Right renal pelvis (tissue), 4 donors: ENCODE measurements at regions not wholly inside any gene's neighbourhood (a gene's known extent, or its start where the extent isn't known, plus 50 kb on each side); places are given as distances from the start of the nearest gene placed in this dataset.

Experiments used
- DNase-seq, 4 donors: peaks; one replicate each; pipeline ENCODE4 v3.0.0-alpha.2; 2013; ENCODE audit warnings: low read depth in 4 of 4, low spot score in 3 of 4, missing footprints in 1 of 4

DNA sequence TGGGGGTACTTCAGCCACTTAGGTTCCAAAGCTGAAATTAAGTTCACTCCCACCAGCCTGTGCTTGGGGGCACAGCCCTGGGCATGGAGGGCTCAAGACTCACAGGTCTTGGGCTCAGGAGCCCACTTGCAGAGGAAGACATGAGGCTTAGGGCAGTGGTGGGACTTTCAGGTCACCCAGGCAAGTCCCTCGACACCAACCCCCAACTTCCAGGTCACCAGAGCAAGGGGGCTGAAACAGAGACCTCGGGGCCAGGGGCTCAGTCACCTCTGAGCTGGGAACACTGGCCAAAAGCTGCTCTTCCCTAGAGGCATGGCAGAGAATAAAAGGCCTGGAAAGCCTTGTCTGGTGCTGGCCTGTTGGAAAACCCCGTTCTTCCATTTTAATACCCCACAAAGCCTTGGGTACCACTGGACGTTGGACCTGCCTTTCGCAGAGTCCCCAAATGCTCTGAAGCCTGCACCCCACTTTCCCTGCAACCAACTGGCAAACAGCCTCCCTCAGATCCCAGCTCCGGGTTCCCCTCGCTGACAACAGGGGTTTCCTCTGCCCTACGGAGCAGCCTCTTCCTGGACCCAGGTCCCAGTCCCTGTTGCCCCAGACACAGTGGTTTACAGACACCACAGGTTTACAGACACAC, 160.9 kb upstream of the PMEPA1 start:
- DNase-seq: no peak

DNA sequence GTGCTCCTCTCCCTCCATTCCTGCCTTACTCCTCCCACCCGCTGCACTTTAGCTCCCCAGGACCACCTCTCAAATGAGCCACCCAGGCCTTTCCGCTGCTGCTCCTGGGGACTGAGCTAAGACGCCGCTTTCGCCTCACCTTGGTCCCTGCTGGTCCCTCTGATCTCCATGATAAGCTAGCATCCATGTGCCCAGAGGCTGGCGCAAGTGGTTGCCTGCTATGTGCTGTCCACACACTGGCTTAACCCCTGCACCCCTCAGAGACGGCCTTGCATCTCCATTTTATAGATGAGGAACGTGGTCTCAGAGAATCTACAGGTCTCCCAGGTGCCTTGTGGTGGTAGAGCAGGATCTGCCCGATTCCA, 160.1 kb upstream of the PMEPA1 start:
- DNase-seq: no peak

DNA sequence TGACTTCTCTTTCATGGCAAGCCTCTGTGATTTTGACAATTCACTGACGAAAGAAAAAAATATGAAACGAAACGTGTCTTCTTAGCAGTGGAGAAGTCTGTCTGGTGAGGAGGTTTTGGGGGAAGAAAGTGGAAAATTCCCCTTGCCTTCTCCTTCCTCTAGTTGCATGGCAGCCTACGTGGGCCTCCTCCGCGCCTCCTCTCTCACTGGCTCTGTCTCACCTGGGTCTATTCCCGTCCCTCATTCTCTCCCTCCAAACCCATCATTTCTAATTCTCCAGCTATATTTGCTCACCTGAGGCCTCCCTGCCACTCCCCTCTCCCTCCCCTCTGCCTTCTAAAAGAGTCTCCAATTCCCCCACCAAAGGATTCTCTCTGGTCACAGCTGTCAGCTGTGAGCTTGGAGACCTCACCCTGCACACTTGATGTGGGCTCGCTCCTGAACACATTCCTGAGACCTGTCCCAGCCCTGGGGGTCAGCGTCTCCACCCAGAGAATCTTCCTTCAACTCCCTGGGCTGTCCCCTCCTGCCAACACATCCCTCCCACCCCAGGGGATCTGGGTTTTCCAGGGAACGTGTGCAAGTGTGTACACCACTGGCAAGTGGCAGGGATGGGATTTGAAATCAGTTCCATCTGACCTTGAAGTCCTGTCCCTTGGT, 159.6 kb upstream of the PMEPA1 start:
- no peak for DNase-seq

DNA sequence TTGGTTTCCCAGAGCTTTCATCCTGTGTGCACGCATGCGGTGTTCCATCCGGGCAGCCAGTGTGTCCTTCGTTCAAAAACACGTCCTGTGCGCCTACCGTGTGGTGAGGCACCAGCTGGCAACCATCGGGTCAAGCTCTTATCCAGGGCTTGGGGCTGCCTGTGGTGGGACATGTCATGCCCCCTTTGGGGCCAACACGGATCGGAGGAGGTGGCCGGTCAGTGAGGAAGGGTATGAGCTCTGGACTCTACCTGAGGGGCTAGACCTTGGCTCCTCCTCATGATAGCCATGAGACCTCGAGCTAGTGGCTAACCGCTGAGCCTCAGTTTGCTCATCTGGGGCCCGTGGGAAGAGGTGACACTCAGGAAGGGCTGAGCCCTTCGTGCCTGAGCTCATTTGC, 158.5 kb upstream of the PMEPA1 start:
- DNase-seq: no peak

DNA sequence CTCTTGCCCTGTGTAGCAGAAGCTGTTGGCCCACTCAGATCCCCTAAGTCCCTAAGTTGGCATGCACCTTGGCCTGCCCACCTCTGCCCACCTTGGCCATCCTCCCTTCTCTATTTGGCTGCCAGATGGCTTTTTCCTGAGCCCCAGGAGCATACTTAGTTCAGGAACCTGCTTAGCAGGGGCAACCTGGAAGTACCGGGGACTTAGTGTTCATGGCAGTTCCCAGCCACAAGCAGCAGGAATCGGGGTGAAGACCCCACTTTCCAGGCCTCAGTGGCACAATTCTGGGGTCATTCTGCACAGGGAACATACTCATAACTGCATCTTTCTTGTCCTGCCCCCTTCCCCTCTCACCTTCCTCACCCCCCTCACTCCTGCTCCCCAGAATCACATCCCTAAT, 158.0 kb upstream of the PMEPA1 start:
- no peak for DNase-seq

DNA sequence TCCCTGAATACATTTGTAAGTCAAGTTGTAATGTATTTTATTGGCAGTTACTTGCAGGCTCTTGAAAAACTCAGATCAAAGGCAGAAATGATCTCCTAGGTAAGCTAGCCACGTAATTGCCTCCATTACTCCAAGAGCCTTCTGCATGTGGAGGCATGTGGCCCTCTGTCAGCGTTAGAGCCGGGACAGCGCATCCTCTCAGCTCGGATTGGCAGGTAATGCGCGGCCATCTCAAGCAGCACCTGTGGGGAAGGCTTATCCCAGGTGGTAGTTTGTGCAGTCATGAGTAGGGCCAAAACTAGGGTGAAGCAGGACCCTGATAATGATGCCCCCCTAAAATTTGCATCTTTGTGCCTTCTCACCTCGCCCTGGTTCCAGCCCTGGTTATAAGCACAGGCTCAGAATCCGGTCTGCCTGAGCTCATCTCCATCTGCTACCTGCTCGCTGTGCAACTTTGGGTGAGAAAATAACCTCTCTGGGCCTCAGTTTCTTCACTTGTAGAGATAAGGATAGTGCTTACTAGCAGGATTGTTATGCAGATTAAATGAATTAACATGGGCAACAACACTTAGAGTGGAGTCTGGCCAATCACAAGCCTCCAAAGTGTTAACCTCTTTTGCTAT, 157.5 kb upstream of the PMEPA1 start:
- no peak for DNase-seq

DNA sequence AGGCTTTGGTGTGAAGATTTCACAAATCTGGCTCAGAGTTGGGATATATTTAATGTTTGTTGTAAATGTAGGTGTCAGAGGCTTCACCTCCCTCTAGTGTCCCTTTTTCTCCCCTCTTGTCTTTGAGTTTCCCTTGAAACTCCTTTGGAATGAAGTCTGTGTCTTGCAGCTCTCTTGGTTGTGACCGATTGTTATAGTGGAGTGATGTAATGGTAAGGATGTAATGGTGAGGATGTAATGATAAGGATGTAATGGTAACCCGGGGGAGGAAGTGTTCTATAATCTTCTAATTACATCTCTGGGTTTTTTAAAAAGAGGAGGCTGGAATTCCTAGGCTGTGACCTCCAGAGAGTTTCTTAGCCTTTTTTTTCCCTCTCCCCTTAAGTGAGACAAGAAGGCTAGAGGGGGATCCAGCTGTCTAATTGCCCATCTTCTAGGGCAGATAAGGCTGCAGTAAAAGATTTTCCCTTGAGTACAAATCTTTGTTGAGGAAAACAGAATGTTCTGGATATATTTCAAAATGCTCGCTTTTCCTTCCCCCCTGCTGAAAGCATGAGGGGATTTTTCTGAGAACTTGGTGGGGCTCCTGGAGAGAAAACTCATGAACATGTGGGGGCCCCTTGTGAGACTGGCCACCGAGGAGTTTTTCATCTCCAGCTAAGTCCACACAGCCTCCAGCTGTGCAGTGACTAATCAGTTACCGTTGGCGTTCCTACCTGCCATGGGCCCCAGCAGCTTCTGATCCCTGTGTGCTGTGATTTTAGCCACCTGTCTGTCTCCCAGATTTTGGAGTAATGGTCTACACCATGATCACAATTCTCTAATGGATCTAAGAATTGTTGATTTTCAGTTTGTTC, 156.7 kb upstream of the PMEPA1 start:
- no peak for DNase-seq

DNA sequence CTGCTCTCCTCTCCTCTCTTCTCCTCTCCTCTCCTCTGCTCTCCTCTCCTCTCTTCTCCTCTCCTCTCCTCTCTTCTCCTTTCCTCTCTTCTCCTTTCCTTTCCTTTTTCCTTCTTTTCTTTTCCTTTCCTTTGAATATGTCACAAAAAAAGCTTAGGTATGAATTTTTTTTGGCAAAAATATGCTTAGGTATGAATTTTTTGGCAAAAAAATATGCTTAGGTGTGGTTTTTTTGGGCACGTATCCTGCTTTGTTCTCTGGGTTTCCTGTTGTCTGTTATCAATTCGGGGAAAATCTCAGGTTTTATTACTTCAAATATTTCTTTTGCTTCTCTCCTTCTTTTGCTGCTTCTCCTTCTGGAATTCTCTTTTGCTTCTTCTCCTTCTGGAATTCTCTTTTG, 155.5 kb upstream of the PMEPA1 start:
- DNase-seq: no peak

DNA sequence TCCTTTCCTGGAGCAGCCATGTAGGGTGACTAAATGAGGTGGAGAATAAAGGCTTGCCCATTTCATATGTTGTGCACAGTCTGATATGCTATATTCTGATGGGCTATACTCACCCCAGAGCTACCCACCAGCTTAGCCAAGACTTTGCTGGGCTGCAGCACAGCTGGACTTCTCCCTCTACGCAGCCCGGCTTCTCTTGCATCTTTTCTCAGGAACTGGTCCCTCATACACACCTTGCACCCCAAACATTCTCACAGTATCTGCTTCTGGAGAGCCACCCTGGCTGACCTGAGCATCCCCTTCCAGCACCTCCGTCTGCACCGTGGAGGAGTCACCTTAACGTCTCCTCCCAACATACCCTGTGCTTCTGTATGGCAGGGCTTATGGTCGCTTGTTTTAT, 150.8 kb upstream of the PMEPA1 start:
- no peak for DNase-seq

DNA sequence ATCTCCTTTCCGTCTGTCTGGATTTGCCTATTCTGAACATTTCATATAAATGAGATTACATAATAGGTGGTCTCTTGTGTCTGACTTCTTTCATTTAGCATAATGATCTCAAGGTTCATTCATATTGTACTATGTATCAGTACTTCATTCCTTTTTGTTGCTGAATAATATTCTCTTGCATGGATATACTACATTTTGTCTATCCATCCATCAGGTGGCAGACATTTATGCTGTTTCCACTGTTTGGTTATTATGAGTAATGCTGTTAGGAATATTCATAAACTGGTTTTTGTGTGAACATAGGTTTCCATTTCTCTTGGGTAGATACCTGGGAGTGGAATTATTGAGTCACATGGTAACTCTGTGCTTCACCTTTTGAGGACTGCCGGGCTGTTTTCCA, 148.2 kb upstream of the PMEPA1 start:
- DNase-seq: no peak

DNA sequence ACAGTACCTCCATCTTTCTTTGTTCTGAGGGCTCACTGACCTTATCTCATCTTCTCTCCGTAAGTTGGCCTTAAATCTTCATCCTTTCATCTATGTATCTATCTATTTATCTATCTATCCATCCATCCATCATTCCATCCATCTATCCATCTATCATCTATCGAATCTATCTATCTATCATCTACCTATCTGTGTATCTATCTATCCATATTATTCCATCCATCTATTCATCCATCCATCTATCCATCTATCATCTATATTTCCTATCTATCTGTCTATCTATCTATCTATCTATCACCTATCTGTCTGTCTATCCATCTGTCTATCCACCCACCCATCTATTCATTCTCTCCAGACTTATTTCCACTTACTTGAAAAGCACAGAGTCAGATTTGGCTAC, 147.3 kb upstream of the PMEPA1 start:
- no peak for DNase-seq

DNA sequence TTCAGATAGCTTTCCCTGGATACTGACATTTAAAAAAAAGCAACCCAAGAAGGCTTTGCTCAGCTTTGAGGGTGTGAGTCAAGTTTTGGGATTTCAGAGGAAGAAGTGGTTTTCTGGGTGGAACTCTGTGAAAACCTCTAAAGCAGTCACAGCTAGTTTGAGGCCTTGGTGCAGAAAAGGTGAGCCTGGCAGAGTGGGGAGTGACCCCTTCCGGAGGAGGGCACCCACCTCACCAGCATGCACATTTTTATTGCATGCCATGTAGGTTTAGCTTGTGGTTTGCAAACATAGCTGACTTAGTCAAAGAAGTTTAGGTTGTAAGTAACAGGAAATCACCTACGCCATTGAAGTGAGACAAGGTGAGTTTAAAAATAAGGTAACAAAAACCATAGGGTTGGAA, 146.8 kb upstream of the PMEPA1 start:
- no peak for DNase-seq

DNA sequence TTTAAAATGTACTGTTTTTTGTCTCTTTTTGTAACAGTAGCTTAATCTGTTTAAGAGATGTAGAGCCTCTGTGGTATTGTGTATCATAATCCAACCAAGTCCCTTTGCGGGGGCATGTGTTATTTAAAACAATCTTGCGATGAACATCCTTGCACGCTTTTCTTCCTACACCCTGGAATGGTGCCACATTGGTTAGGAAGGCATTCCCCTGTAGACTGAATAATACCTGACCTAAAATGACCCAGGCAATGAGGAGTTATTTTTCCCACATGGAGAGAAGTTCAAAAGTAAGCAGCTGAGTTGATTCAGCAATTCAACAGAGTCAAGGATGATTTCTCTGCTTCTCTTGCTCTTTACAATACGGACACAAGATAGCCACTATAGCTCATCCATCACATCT, 142.0 kb upstream of the PMEPA1 start:
- DNase-seq: no peak

DNA sequence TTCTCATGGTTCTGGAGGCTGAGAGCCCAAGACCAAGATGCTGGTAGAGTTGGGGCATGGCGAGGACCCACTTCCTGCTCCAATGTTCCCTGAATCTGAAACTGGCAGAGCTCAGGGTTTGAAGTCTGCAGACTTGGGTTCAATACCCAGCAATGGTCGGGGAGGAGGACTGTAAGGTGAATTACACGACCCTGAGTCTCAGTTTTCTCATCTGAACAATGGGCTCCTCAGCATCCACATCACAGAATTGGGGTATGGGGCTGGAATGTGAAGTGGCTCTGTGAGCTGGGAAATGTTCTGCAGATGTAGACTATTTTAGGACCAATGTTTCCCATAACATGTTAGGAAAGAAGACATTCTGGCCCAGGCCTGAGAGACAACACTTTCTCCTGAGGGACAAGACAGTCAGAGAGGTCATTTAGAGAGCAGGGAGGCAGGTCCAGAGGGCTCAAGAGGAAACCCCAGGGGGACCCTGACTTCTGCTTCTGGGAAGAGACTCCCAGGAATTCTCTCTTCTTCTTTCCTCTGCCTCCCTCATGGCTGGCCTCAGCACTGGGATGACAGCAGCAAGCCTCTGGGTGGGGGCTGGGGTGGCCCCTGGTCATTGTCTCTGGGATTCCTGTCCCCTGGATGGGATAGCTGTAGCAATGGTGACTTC, 141.3 kb upstream of the PMEPA1 start:
- DNase-seq: no peak

DNA sequence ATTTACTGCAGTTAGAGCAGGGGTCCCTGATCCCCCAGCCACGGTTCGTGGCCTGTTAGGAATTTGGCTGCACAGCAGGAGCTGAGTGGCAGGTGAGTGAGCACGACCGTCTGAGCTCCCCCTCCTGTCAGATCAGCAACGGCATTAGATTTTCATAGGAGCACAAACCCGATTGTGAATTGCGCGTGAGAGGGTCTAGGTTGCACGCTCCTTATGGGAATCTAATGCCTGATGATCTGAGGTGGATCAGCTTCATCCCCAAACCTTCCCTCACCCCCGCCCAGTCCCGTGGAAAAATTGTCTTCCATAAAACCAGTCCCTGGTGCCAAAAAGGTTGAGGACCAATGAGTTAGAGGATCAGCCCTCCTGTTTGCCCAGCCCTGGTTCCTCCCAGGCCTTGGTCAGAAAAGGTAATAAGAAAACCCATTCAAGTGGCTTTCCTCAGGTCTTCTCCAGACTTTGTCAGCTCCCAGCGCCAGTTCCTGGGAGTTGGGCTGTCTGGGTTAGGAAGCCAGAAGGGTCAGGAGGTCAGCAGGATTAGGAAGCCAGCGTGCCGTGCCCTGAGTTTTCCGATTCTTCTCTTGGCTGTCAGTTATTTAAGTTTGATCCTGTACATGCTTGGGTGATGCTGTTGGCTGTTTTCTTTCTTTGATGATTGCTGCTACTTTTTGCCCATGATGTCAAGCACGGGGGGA, 139.9 kb upstream of the PMEPA1 start:
- no peak for DNase-seq

DNA sequence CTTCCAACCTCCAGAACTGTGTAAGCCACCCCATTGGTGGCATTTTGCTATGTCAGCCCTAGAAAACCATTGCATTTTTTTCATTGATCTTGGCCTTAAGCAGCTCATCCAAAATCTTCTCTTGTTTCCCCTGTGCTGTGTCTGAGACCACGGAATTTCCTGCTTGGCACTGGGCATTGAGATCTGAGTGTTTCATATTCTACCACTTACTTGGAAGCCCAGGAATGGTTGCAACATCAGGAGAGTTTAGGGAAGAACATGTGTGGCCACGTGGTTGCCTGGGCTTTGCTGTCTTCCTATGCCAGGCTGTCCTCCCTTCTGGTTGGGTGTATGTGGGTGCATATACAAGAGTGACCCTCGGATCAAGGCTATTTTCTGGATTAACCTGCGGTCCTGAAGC, 139.3 kb upstream of the PMEPA1 start:
- DNase-seq: no peak

DNA sequence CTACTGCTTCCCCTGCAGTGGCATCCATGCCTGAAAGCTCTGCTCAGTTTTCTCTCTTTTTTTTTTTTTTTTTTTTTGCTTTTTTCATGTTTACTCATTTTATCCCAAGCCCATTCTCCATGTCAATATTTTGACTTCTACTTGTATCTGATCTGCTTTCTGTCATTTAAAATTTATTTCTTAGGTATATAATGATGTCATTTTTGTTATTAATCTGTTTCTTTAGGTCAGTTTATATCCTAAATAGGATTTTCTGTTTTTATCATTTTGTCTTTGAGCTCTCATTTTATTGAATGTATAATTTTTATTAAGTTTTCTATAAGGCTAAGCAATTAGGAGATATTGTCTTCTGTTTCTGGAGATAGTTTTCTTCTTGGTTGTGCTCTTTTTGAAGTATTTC, 138.5 kb upstream of the PMEPA1 start:
- no peak for DNase-seq

DNA sequence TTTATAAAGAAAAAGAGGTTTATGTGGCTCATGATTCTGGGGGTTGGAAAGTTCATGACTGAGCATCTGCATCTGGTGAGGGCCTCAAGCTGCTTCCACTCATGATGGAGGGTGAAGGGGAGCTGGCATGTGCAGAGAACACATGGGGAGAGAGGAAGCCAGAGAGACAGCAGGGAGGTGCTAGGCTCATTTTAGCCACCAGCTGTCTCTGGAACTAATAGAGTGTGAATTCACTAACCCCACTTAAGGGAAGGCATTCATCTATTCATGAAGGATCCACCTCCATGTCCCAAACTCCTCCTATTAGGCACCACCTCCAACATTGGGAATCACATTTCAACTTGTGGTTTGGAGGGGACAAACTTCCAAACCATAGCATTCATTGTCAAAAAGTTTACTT, 137.3 kb upstream of the PMEPA1 start:
- DNase-seq: no peak

DNA sequence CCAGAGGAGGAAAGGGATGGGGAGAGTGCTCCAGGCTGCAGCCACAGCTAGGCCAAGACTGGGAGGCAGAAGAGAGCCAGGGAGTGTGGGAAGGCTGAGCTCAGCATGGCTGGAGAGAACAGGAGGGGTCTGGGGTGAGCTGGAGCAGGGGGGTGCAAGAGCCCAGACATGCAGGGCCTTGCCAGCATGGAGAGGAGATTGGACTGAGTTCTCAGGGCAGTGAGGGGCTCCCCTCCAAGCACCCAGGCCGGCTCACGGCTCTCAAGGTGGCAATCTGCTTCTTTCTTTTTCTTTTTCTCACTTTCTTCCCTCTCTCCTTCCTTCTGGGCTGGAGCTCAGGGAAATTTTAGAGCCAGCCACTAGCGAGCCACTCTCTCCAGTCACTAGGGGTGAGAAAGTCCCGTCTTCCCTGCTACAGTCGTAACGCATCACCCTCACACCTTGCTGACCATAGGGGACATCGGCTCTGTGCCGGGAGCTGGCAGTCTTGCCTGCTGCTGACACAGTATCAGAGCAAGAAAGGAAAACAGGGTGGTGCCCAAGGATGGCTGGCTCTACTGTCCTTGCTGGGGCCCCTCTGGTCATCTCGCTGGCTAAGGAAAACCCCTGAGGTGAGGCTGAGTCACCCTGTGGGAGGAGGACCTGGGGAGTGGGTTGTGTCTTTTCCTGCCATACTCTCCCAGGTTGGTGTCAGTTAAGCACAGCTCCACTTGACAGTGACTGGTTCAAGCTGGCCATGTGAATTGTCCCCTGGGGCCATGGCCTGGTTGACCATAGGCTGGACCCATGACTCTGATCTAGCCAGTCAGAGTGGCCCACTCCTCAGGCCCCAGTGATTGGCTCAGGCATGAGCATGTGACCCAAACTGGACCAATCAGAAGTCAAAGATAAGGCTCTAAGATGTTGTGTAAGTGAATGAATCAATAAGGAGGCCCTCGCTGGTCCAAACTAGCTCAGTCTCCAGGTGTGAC, 135.1 kb upstream of the PMEPA1 start:
- no peak for DNase-seq
